GM12878 (cell line): ENCODE measurements at regions not wholly inside any gene's neighbourhood (a gene's known extent, or its start where the extent isn't known, plus 50 kb on each side); places are given as distances from the start of the nearest gene placed in this dataset.

Experiments used
- BHLHE40 ChIP-seq, 2 experiments: fragments of 450-650 bp in 1 of 2; IDR thresholded peaks; 2 replicates each; pipeline ENCODE4 v1.6.1; 2011 to 2017; ENCODE audit warnings: low read depth in 2 of 2, borderline replicate concordance in 1 of 2, improper control_type of control experiment in 1 of 2, low read length in 1 of 2, mild to moderate bottlenecking in 1 of 2
- CTCF ChIP-seq, 3 experiments: IDR thresholded peaks in 2 of 3; conservative IDR thresholded peaks in 1 of 3; 2 replicates each; pipeline ENCODE4 v1.5.1; 2011; ENCODE audit warnings: low read depth in 3 of 3, low read length in 3 of 3, mild to moderate bottlenecking in 3 of 3, control low read depth in 2 of 3, moderate library complexity in 2 of 3, inconsistent platforms in 1 of 3, mixed read lengths in 1 of 3; ENCODE audit not compliant: control insufficient read depth in 2 of 3, insufficient read depth in 1 of 3; ENCODE audit errors: extremely low read depth in 1 of 3
- EP300 ChIP-seq, 2 experiments: fragments of 150-350 bp in 1 of 2; IDR thresholded peaks; 2 replicates each; pipeline ENCODE4 v1.6.1; 2011 to 2012; ENCODE audit warnings: low read depth in 2 of 2, low read length in 2 of 2, borderline replicate concordance in 1 of 2, improper control_type of control experiment in 1 of 2, inconsistent platforms in 1 of 2; ENCODE audit not compliant: control insufficient read depth in 1 of 2
- ETV6 ChIP-seq, 2 experiments: fragments of 450-650 bp in 1 of 2; IDR thresholded peaks in 1 of 2; conservative IDR thresholded peaks in 1 of 2; 2 replicates each; pipeline ENCODE4 v1.6.1; 2014; ENCODE audit warnings: antibody characterized with exemption in 1 of 2, borderline replicate concordance in 1 of 2, low read depth in 1 of 2, mild to moderate bottlenecking in 1 of 2, moderate library complexity in 1 of 2
- JUND ChIP-seq: IDR thresholded peaks from 2 replicates; pipeline ENCODE4 v1.6.1; 2012; ENCODE audit warnings: low read depth, mild to moderate bottlenecking, low read length, improper control_type of control experiment, moderate library complexity
- NRF1 ChIP-seq: conservative IDR thresholded peaks from 2 replicates; pipeline ENCODE4 v1.6.1; 2011; ENCODE audit warnings: mild to moderate bottlenecking, low read depth, low read length, improper control_type of control experiment
- POLR2AphosphoS5 ChIP-seq: IDR thresholded peaks from 2 replicates; pipeline ENCODE4 v1.6.1; 2011; ENCODE audit warnings: mild to moderate bottlenecking, low read length, inconsistent platforms
- SMC3 ChIP-seq: IDR thresholded peaks from 2 replicates; pipeline ENCODE4 v1.6.1; 2011; ENCODE audit warnings: low read length, improper control_type of control experiment, borderline replicate concordance
- USF2 ChIP-seq: IDR thresholded peaks from 2 replicates; pipeline ENCODE4 v1.6.1; 2011; ENCODE audit warnings: low read depth, low read length, improper control_type of control experiment, borderline replicate concordance

GRCh38 chr12:17793854-17794253, 296.1 kb downstream of the RERGL start:
- TF ChIP-seq SMC3 = no peak
- TF ChIP-seq ETV6 (conservative IDR thresholded peaks at IDR 0.05 in 1 of 2, IDR thresholded peaks at IDR 0.05 in 1 of 2; ENCODE audit: borderline replicate concordance in 1 of 2, low read depth in 1 of 2) = no peak
- TF ChIP-seq BHLHE40 (IDR thresholded peaks at IDR 0.05; ENCODE audit: borderline replicate concordance in 1 of 2, low read depth in 2 of 2, low read length in 1 of 2) = no peak
- TF ChIP-seq JUND = no peak
- no peak for TF ChIP-seq CTCF (IDR thresholded peaks at IDR 0.05 in 2 of 3, conservative IDR thresholded peaks at IDR 0.05 in 1 of 3; ENCODE audit: control insufficient read depth in 2 of 3, extremely low read depth in 1 of 3, insufficient read depth in 1 of 3, low read depth in 3 of 3, low read length in 3 of 3)
- TF ChIP-seq NRF1 = no peak
- TF ChIP-seq EP300 (IDR thresholded peaks at IDR 0.05; ENCODE audit: borderline replicate concordance in 1 of 2, control insufficient read depth in 1 of 2, low read depth in 2 of 2, low read length in 2 of 2) = no peak
- no peak for TF ChIP-seq USF2
- no peak for TF ChIP-seq POLR2AphosphoS5
